ENCODE measurements at regions not wholly inside any gene's neighbourhood (a gene's known extent, or its start where the extent isn't known, plus 50 kb on each side); places are given as distances from the start of the nearest gene placed in this dataset.

DNA sequence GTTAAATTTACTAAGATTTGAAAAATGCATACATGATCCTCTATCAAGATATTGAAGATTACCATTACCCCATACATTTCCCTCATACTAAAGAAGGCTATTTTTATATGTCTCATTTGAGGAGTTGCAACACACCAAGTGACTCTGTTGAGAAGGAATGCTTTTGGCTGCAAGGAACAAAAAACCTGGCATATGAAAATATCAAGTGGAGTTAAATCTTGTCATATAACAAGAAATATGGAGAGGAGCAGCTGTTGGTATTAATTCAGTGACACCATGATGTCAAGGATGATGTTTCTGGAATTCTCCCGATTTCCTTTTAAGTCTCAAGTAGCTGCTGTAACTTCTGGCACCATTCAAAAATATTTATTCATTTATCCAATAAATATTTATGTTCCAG, 193.8 kb downstream of the CSNK1G3 start:
- no peak overlapping the region for H3K4me3 Mint-ChIP-seq
- H3K9me3 Mint-ChIP-seq = peaks cover 2 to 6% of the 10 kb centered on the region in 2 experiments; a peak in 3 of 5 replicates

More for the DNA sequence above, 193.8 kb downstream of the CSNK1G3 start:
- Histone ChIP-seq H2BK15ac (ENCODE audit: low read depth, low read length) (no peak overlapping the region), H2AK5ac (ENCODE audit: insufficient read length, low read length) (no peak overlapping the region), H3K79me1 (ENCODE audit: insufficient read depth, low read depth, low read length, poor library complexity, severe bottlenecking) (no peaks in the 10 kb centered on the region), H4K5ac (ENCODE audit: insufficient read length, low read depth, low read length) (no peak overlapping the region), H2BK12ac (ENCODE audit: insufficient read length, low read depth, low read length) (no peak overlapping the region), H3K79me2 (ENCODE audit: insufficient read depth, low read length) (no peaks in the 10 kb centered on the region), H3K9me3 (ENCODE audit: control insufficient read depth, low read depth, low read length) (no peaks in the 10 kb centered on the region), H3K27ac (ENCODE audit: insufficient read length, low read depth, low read length) (no peak overlapping the region), H3K9ac (ENCODE audit: extremely low read depth, insufficient read length, low read length) (no peak overlapping the region), H3T11ph (ENCODE audit: low read length) (no peak overlapping the region), H4K91ac (ENCODE audit: insufficient read length, low read depth, low read length) (no peak overlapping the region), H3K23me2 (ENCODE audit: insufficient read length, low read depth, low read length, poor library complexity, severe bottlenecking) (no peaks in the 10 kb centered on the region), H4K20me1 (ENCODE audit: control insufficient read depth, insufficient read depth, insufficient read length) (no peaks in the 10 kb centered on the region), H3K27me3 (ENCODE audit: insufficient read depth, low read length) (no peaks in the 10 kb centered on the region), H2AFZ (ENCODE audit: low read length) (no peak overlapping the region), H2BK5ac (ENCODE audit: insufficient read length, low read length) (no peak overlapping the region), H3K23ac (ENCODE audit: insufficient read length, low read depth, low read length) (no peak overlapping the region), H3K56ac (ENCODE audit: insufficient read length, low read depth, low read length) (no peak overlapping the region), H3K4me1 (ENCODE audit: insufficient read depth, low read length) (0 out of 2 replicates have a peak, but pooled peaks cover 2% of the 10 kb centered on the region), H2BK20ac (ENCODE audit: low read depth, low read length, poor library complexity, severe bottlenecking) (no peak overlapping the region), H3K18ac (ENCODE audit: insufficient read length, low read depth, low read length) (no peak overlapping the region), H3K4me2 (ENCODE audit: insufficient read depth, insufficient read length, low read length) (no peak overlapping the region), H4K8ac (replicated peaks; ENCODE audit: insufficient read length, low read depth, low read length) (no peak overlapping the region), H3K4ac (ENCODE audit: low read depth, low read length) (no peak overlapping the region), H3K14ac (ENCODE audit: insufficient read depth, low read length) (no peak overlapping the region), H2BK120ac (ENCODE audit: low read depth, low read length, poor library complexity, severe bottlenecking) (no peak overlapping the region)
- no peak overlapping the region for H3K27ac Mint-ChIP-seq
- DNase-seq = no peak
- no peaks in the 10 kb centered on the region for H3K27me3 Mint-ChIP-seq (ENCODE audit: low read depth)
- 0 out of 4 replicates have a peak, but pooled peaks cover 0 to 2% of the 10 kb centered on the region in 2 experiments for H3K4me1 Mint-ChIP-seq
- peaks cover 0 to 7% (median 0%) of the 10 kb centered on the region in 3 experiments; a peak in 2 of 7 replicates for H3K36me3 Mint-ChIP-seq (ENCODE audit: insufficient read depth in 1 of 3, low read depth in 3 of 3)
- TF ChIP-seq, protein P1, sequence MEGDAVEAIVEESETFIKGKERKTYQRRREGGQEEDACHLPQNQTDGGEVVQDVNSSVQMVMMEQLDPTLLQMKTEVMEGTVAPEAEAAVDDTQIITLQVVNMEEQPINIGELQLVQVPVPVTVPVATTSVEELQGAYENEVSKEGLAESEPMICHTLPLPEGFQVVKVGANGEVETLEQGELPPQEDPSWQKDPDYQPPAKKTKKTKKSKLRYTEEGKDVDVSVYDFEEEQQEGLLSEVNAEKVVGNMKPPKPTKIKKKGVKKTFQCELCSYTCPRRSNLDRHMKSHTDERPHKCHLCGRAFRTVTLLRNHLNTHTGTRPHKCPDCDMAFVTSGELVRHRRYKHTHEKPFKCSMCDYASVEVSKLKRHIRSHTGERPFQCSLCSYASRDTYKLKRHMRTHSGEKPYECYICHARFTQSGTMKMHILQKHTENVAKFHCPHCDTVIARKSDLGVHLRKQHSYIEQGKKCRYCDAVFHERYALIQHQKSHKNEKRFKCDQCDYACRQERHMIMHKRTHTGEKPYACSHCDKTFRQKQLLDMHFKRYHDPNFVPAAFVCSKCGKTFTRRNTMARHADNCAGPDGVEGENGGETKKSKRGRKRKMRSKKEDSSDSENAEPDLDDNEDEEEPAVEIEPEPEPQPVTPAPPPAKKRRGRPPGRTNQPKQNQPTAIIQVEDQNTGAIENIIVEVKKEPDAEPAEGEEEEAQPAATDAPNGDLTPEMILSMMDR (conservative IDR thresholded peaks at IDR 0.05) = no peak
- WGBS (ENCODE audit: extremely low coverage, insufficient read length, low lambda C conversion rate) = no CpG with 5 or more reads among the region's 1 CpG
